ENCODE measurements at regions not wholly inside any gene's neighbourhood (a gene's known extent, or its start where the extent isn't known, plus 50 kb on each side); places are given as distances from the start of the nearest gene placed in this dataset.
"Not testable (repeated sequence)": the region's sequence is repeated elsewhere in the genome, so short reads cannot be mapped to it uniquely, and the experiment has no call there.

GRCh38 chr2:188645986-188646385 lies 328.2 kb upstream of the COL3A1 start:
- no peak for DNase-seq

DNA sequence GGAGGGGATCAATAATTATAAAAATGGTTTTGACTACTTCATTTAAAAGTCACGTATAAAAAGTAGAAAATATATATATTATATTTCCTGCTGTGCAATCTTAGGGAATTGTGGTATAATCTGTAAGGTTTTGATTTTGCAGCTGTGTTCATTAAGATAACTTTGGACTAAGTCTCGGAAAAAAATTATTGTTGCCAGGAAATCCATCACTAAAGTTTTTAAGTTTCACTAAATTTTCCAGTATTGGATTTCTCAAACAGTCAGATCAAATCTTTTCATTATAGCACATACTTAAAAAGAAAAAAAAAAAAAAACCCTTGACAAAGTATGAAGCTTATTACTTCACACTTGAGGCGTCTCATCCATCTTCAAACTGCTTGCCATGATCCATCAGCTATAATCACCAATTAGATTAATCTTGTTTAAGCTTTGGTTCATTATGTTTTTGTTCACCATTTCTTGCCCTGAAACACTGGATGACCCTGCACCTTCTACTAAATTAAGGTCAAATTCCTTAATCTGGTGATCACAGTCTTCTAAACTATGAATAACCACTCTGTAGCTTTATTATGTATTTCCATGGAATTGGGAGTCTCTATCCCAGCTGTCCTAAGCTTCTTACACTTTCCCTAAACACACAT lies 326.6 kb upstream of the COL3A1 start:
- DNase-seq, result no peak

GRCh38 chr2:188659656-188660406 lies 314.3 kb upstream of the COL3A1 start:
- DNase-seq, result no peak

- DNase-seq, result no peak
Observed at GRCh38 chr2:188663301-188663700, 310.9 kb upstream of the COL3A1 start.

- no peak for DNase-seq
Observed at GRCh38 chr2:188664416-188664815, 309.8 kb upstream of the COL3A1 start.

- DNase-seq, result no peak
Observed at GRCh38 chr2:188664951-188665595, 309.1 kb upstream of the COL3A1 start.

GRCh38 chr2:188665727-188666304 lies 308.4 kb upstream of the COL3A1 start:
- DNase-seq, result no peak

GRCh38 chr2:188666503-188666902 lies 307.7 kb upstream of the COL3A1 start:
- no peak for DNase-seq

DNA sequence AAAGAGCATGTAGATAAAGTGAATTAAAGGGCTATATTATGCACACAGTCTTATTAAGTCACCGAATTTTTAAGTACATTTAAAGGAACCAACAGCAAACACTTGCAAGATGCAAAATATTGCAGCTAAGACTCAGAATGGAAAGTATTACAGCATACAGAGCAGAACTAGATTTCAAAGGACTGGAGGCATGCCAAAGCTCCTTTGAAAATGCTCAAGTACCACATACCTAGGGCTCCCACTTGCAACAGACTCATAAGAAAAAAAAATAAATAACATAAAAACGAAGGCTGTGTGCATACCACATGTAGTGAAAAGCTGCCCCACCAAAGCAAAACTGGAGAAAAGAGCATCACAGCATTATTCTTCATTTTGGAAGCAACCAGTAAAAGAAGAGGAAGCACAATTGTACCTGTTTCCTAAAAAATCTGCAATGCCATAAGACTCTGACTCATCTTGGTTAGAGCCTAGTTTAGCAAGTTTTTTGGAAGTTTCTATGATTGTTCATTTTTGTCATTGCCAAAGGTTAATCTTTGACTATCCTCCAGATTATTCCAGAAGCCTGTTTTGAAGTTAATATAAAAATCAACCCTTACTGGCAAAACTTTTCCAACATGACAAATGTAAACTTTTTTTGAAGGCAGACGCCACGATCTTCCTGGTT lies 306.0 kb upstream of the COL3A1 start:
- no peak for DNase-seq

- no peak for DNase-seq
Observed at GRCh38 chr2:188675391-188676009, 298.7 kb upstream of the COL3A1 start.

- no peak for DNase-seq
Observed at GRCh38 chr2:188676010-188676400, 298.2 kb upstream of the COL3A1 start.

GRCh38 chr2:188677142-188677541 lies 297.0 kb upstream of the COL3A1 start:
- DNase-seq, result no peak

DNA sequence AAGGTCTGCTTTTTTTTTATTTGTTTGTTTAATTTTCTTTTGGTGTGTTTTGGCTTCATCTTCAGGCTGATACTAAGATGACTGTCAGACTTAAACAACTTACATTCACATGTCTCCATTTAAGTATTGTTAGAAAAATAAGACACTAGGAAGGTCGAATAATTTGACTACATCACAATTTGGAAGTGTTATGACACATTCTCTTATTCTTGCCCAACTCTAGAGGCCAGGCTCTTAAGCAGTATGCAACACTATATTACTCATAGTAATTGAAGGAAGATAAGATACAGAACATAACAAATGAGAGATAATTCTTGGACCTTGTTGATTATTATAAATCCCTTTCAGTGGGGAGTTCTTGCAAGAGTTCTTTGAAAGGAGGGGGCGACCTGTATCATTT lies 295.3 kb upstream of the COL3A1 start:
- no peak for DNase-seq

DNA sequence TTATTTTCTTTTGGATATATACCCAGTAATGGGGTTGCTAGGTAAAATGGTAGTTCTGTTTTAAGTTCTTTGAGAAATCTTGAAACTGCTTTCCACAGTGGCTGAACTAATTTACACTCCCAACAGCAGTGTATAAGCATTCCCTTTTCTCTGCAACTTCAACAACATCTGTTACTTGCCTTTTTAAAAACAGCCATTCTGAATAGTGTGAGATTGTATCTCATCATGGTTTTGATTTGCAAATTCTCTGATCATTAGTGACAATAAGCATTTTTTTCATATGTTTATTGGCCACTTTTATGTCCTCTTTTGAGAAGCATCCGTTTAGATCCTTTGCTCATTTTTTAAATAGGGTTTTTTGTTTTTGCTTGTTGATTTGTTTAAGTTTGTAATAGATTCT lies 291.3 kb upstream of the COL3A1 start:
- DNase-seq, result no peak

DNA sequence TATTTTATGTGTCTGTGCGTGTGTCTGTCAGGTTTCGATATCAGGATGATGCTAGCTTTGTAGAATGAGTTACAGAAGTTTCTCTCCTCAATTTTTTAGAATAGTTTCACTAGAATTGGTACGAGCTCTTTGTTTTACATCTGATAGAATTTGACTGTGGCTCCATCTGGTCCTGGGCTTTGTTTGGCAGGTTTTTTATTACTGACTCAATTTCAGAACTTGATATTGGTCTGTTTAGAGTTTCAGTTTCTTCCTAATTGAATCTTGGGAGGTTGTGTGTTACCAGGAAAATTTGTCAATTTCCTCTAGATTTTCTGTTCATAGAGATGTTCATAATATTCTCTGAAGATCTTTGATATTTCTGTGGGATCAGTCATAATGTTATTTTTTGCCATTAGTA lies 289.4 kb upstream of the COL3A1 start:
- DNase-seq, result no peak

- DNase-seq, result no peak
Observed at GRCh38 chr2:188693111-188693510, 281.1 kb upstream of the COL3A1 start.

GRCh38 chr2:188693771-188694170 lies 280.4 kb upstream of the COL3A1 start:
- no peak for DNase-seq

- no peak for DNase-seq
Observed at GRCh38 chr2:188695953-188696352, 278.2 kb upstream of the COL3A1 start.

- not testable (repeated sequence) for DNase-seq
Observed at GRCh38 chr2:188698151-188698550, 276.0 kb upstream of the COL3A1 start.

DNA sequence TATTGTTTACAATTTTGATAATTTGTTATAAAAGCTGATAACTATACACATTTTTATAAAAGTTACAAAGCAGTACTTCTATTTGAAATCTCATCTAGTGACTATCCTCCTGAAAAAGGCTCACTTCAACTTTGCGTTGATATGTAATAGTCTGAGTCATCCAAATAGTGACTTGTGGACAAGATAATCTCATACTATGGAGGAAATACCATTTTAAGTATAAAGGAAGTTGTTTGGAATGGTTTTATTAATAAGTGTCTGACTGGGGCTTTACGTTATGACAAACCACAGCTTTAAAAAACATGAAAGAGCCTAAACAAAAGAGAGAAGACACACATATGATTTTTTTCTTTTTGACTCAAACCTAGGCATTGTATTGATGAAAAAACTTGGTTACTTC lies 272.3 kb upstream of the COL3A1 start:
- no peak for DNase-seq

- no peak for DNase-seq
Observed at GRCh38 chr2:188705191-188705590, 269.0 kb upstream of the COL3A1 start.

DNA sequence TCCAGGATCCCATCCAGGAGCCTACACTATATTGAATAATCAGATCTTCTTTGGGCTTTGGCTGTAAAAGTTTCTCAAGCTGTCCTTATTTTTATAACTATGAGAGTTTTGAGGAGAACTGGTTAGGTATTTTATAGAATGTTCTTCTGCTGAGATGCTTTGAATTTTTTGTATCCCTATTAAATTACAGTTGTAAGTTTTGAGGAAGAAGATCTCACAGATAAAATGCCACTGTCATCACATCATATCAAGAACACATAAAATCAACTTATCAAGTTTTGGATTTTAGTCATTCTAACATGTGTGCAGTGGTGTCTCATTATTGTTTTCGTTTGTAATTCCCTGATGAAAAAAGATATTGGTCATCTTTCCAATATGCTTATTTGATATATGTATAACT lies 260.2 kb upstream of the COL3A1 start:
- no peak for DNase-seq
